CD4-positive, alpha-beta T cell (primary cell): ENCODE measurements at regions not wholly inside any gene's neighbourhood (a gene's known extent, or its start where the extent isn't known, plus 50 kb on each side); places are given as distances from the start of the nearest gene placed in this dataset.

Experiments used
- ATAC-seq: fragments of 200-7000 bp; cut with Tn5 transposase; one replicate; pipeline ENCODE4 v1.10.0; 2022; ENCODE audit warnings: mild to moderate bottlenecking; ENCODE audit not compliant: poor library complexity
- CTCF ChIA-PET: fragments of 350-600 bp; sonication (Branson Sonifier 250); formaldehyde crosslinking; loops from one replicate; lab custom pipeline; 2021; ENCODE audit warnings: antibody characterized with exemption, inconsistent platforms; lab: Charles Lee
- POLR2A ChIA-PET: fragments of 350-600 bp; sonication (Branson Sonifier 250); formaldehyde crosslinking; loops from one replicate; lab custom pipeline; 2021; ENCODE audit warnings: antibody characterized with exemption, inconsistent platforms; lab: Charles Lee
- DNase-seq, 14 experiments: peaks; one replicate each; pipeline ENCODE4 v3.0.0-alpha.2; 2013 to 2020; ENCODE audit warnings: mixed read lengths in 2 of 14
- H3K27ac ChIP-seq, 2 donors: one replicate each; pipeline versions ENCODE4 v1.5.1 to v1.7.0; 2013; ENCODE audit warnings: low read length in 2 of 2, low read depth in 1 of 2, mild to moderate bottlenecking in 1 of 2
- H3K27me3 ChIP-seq, 2 experiments: 1 replicate in 1 of 2; 2 replicates in 1 of 2; pipeline versions ENCODE4 v1.6.1 to v1.7.0; 2013; ENCODE audit warnings: low read length in 2 of 2, control low read depth in 1 of 2, mild to moderate bottlenecking in 1 of 2, moderate library complexity in 1 of 2; ENCODE audit not compliant: insufficient read depth in 2 of 2, control insufficient read depth in 1 of 2
- H3K36me3 ChIP-seq: one replicate; pipeline ENCODE4 v1.6.1; 2013; ENCODE audit warnings: low read length, control low read depth; ENCODE audit not compliant: insufficient read depth
- H3K4me1 ChIP-seq: one replicate; pipeline ENCODE4 v1.6.1; 2013; ENCODE audit warnings: low read length, control low read depth; ENCODE audit not compliant: insufficient read depth
- H3K4me3 ChIP-seq: one replicate; pipeline ENCODE4 v1.5.1; 2013; ENCODE audit warnings: mild to moderate bottlenecking, low read length, moderate library complexity
- H3K9me3 ChIP-seq, 2 experiments: 1 replicate in 1 of 2; 2 replicates in 1 of 2; pipeline versions ENCODE4 v1.6.1 to v1.7.0; 2013; ENCODE audit warnings: low read length in 2 of 2, mild to moderate bottlenecking in 2 of 2, control low read depth in 1 of 2, moderate library complexity in 1 of 2; ENCODE audit not compliant: control insufficient read depth in 1 of 2, insufficient read depth in 1 of 2
- H3K27ac Mint-ChIP-seq: one replicate; pipeline ENCODE4 v1.8.0; 2020; ENCODE audit warnings: mixed read lengths
- H3K27me3 Mint-ChIP-seq: one replicate; pipeline ENCODE4 v1.8.0; 2021; ENCODE audit warnings: mixed read lengths
- H3K36me3 Mint-ChIP-seq: one replicate; pipeline ENCODE4 v1.8.0; 2021; ENCODE audit warnings: low read depth, mixed read lengths
- H3K4me1 Mint-ChIP-seq: one replicate; pipeline ENCODE4 v1.8.0; 2021; ENCODE audit warnings: low read depth, mixed read lengths
- H3K4me3 Mint-ChIP-seq: one replicate; pipeline ENCODE4 v1.8.0; 2020; ENCODE audit warnings: mild to moderate bottlenecking, mixed read lengths
- H3K9me3 Mint-ChIP-seq: one replicate; pipeline ENCODE4 v1.8.0; 2020; ENCODE audit warnings: mixed read lengths
- CTCF ChIP-seq: fragments of 200-600 bp; IDR thresholded peaks from one replicate; pipeline ENCODE4 v1.8.0; 2022; ENCODE audit warnings: antibody characterized with exemption, mild to moderate bottlenecking
- intact Hi-C, 2 experiments: fragments of 100-400 bp; cut with DNase I in 1 of 2; cut with micrococcal nuclease in 1 of 2; formaldehyde crosslinking; loops; one replicate each; pipeline versions ENCODE4 v1.15.1 to v1.9.0; 2023 to 2025; cut with DNase I, micrococcal nuclease

GRCh38 chr21:27646691-27647090 is 679.8 kb upstream of the ADAMTS5 start:
- Histone ChIP-seq H3K4me3 (no peak overlapping the region), H3K27me3 (no peaks in the 10 kb centered on the region), H3K4me1 (no peaks in the 10 kb centered on the region), H3K27ac (no peak overlapping the region), H3K36me3 (no peaks in the 10 kb centered on the region), H3K9me3 (peaks cover 0 to 2% of the 10 kb centered on the region in 2 experiments)
- ChIA-PET POLR2A (no interaction called here), CTCF (no interaction called here)
- Mint-ChIP-seq H3K36me3 (no peaks in the 10 kb centered on the region), H3K27me3 (no peaks in the 10 kb centered on the region), H3K27ac (no peak overlapping the region), H3K4me3 (no peak overlapping the region), H3K4me1 (no peaks in the 10 kb centered on the region), H3K9me3 (peaks cover 3% of the 10 kb centered on the region)
- TF ChIP-seq CTCF = no peak
- DNase-seq (no peak), ATAC-seq (no peak)
- intact Hi-C loops = no loop called here

GRCh38 chr21:27646056-27646455 is 679.2 kb upstream of the ADAMTS5 start:
- no peak overlapping the region for H3K4me3 ChIP-seq
- Mint-ChIP-seq H3K4me3 (no peak overlapping the region), H3K4me1 (no peaks in the 10 kb centered on the region), H3K36me3 (no peaks in the 10 kb centered on the region), H3K9me3 (peaks cover 3% of the 10 kb centered on the region), H3K27me3 (no peaks in the 10 kb centered on the region), H3K27ac (no peak overlapping the region)
- no peak for DNase-seq
- H3K9me3 ChIP-seq = peaks cover 0 to 4% of the 10 kb centered on the region in 2 experiments
- ChIA-PET CTCF (no interaction called here), POLR2A (no interaction called here)
- no peaks in the 10 kb centered on the region for H3K4me1 ChIP-seq
- no peaks in the 10 kb centered on the region for H3K36me3 ChIP-seq
- TF ChIP-seq CTCF = no peak
- H3K27me3 ChIP-seq = no peaks in the 10 kb centered on the region
- intact Hi-C loops = no loop called here
- no peak overlapping the region for H3K27ac ChIP-seq
- ATAC-seq = no peak

GRCh38 chr21:27645285-27645684 is 678.4 kb upstream of the ADAMTS5 start:
- H3K36me3 Mint-ChIP-seq = no peaks in the 10 kb centered on the region
- POLR2A ChIA-PET = no interaction called here
- Histone ChIP-seq H3K27me3 (no peaks in the 10 kb centered on the region), H3K36me3 (no peaks in the 10 kb centered on the region), H3K4me3 (no peak overlapping the region), H3K27ac (no peak overlapping the region), H3K4me1 (no peaks in the 10 kb centered on the region), H3K9me3 (peaks cover 0 to 4% of the 10 kb centered on the region in 2 experiments)
- ATAC-seq = no peak
- no peak overlapping the region for H3K4me3 Mint-ChIP-seq
- no peak for TF ChIP-seq CTCF
- DNase-seq = no peak
- CTCF ChIA-PET = no interaction called here
- no peaks in the 10 kb centered on the region for H3K4me1 Mint-ChIP-seq
- no peak overlapping the region for H3K27ac Mint-ChIP-seq
- intact Hi-C loops = no loop called here
- peaks cover 6% of the 10 kb centered on the region for H3K9me3 Mint-ChIP-seq
- H3K27me3 Mint-ChIP-seq = no peaks in the 10 kb centered on the region
